ENCODE measurements at regions not wholly inside any gene's neighbourhood (a gene's known extent, or its start where the extent isn't known, plus 50 kb on each side); places are given as distances from the start of the nearest gene placed in this dataset.
"Not testable (repeated sequence)": the region's sequence is repeated elsewhere in the genome, so short reads cannot be mapped to it uniquely, and the experiment has no call there.

- Histone ChIP-seq H3K9me3 (no peaks in the 10 kb centered on the region), H3K27me3 (no peaks in the 10 kb centered on the region; the same call in none of the 2 replicates), H3K36me3 (no peaks in the 10 kb centered on the region), H3K4me3 (no peak overlapping the region)
- DNase-seq: no peak
Observed at GRCh38 chr2:88873620-88874019, 182.1 kb downstream of the RPIA start.

GRCh38 chr2:88874063-88874657 is 182.7 kb downstream of the RPIA start:
- DNase-seq: peak; percentile 9
- no peaks in the 10 kb centered on the region for H3K9me3 ChIP-seq
- no peak overlapping the region for H3K4me3 ChIP-seq
- H3K36me3 ChIP-seq: no peaks in the 10 kb centered on the region
- no peaks in the 10 kb centered on the region; the same call in none of the 2 replicates for H3K27me3 ChIP-seq

- no peak for DNase-seq
- no peaks in the 10 kb centered on the region for H3K9me3 ChIP-seq
- H3K4me3 ChIP-seq: no peak overlapping the region
- no peaks in the 10 kb centered on the region for H3K36me3 ChIP-seq
- H3K27me3 ChIP-seq: no peaks in the 10 kb centered on the region; the same call in none of the 2 replicates
Observed at GRCh38 chr2:88875736-88876135, 184.3 kb downstream of the RPIA start.

GRCh38 chr2:88880441-88880953 is 189.0 kb downstream of the RPIA start:
- DNase-seq: peak; percentile 15

GRCh38 chr2:88885275-88885674 is 193.8 kb downstream of the RPIA start:
- Histone ChIP-seq H3K27me3 (no peaks in the 10 kb centered on the region), H3K9me3 (no peaks in the 10 kb centered on the region), H3K4me3 (no peak overlapping the region), H3K36me3 (no peaks in the 10 kb centered on the region)
- DNase-seq: no peak

More at GRCh38 chr2:88880441-88880953, 189.0 kb downstream of the RPIA start:
- Histone ChIP-seq H3K4me3 (no peak overlapping the region), H3K27me3 (no peaks in the 10 kb centered on the region), H3K9me3 (no peaks in the 10 kb centered on the region), H3K36me3 (no peaks in the 10 kb centered on the region)

- no peak for DNase-seq
Observed at GRCh38 chr2:88885679-88886416, 194.4 kb downstream of the RPIA start.

GRCh38 chr2:88887466-88887865 is 196.0 kb downstream of the RPIA start:
- H3K9me3 ChIP-seq, H3K36me3 ChIP-seq, H3K4me3 ChIP-seq, DNase-seq, H3K27me3 ChIP-seq: not testable (repeated sequence)

More at GRCh38 chr2:88885679-88886416, 194.4 kb downstream of the RPIA start:
- H3K36me3 ChIP-seq: no peaks in the 10 kb centered on the region
- no peaks in the 10 kb centered on the region for H3K27me3 ChIP-seq
- no peaks in the 10 kb centered on the region for H3K9me3 ChIP-seq
- no peak overlapping the region for H3K4me3 ChIP-seq

GRCh38 chr2:88892207-88892606 is 200.7 kb downstream of the RPIA start:
- no peak for DNase-seq
- H3K9me3 ChIP-seq: no peaks in the 10 kb centered on the region
- no peak overlapping the region for H3K4me3 ChIP-seq
- H3K27me3 ChIP-seq: no peaks in the 10 kb centered on the region
- H3K36me3 ChIP-seq: no peaks in the 10 kb centered on the region

GRCh38 chr2:88892788-88893187 is 201.3 kb downstream of the RPIA start:
- Histone ChIP-seq H3K9me3 (no peaks in the 10 kb centered on the region), H3K36me3 (no peaks in the 10 kb centered on the region), H3K4me3 (no peak overlapping the region), H3K27me3 (no peaks in the 10 kb centered on the region)
- DNase-seq: no peak

- no peaks in the 10 kb centered on the region for H3K36me3 ChIP-seq
Observed at GRCh38 chr2:88896971-88897370, 205.5 kb downstream of the RPIA start.

GRCh38 chr2:88897715-88898114 is 206.2 kb downstream of the RPIA start:
- Histone ChIP-seq H3K36me3 (no peaks in the 10 kb centered on the region), H3K27me3 (peaks cover 5% of the 10 kb centered on the region), H3K4me3 (no peak overlapping the region), H3K9me3 (no peaks in the 10 kb centered on the region)
- no peak for DNase-seq

More at GRCh38 chr2:88896971-88897370, 205.5 kb downstream of the RPIA start:
- peaks cover 3% of the 10 kb centered on the region; the same call in 1 of the 2 replicates for H3K27me3 ChIP-seq
- H3K4me3 ChIP-seq: no peak overlapping the region
- no peak for DNase-seq
- H3K9me3 ChIP-seq: no peaks in the 10 kb centered on the region

GRCh38 chr2:88903749-88904353 is 212.4 kb downstream of the RPIA start:
- H3K27me3 ChIP-seq: peaks cover 5% of the 10 kb centered on the region

GRCh38 chr2:88913280-88913679 is 221.8 kb downstream of the RPIA start:
- no peak for DNase-seq
- no peaks in the 10 kb centered on the region for H3K27me3 ChIP-seq
- H3K36me3 ChIP-seq: no peaks in the 10 kb centered on the region
- no peak overlapping the region for H3K4me3 ChIP-seq
- H3K9me3 ChIP-seq: no peaks in the 10 kb centered on the region

More at GRCh38 chr2:88903749-88904353, 212.4 kb downstream of the RPIA start:
- Histone ChIP-seq H3K4me3 (no peak overlapping the region), H3K36me3 (no peaks in the 10 kb centered on the region), H3K9me3 (no peaks in the 10 kb centered on the region)
- no peak for DNase-seq

- Histone ChIP-seq H3K36me3 (no peaks in the 10 kb centered on the region), H3K9me3 (no peaks in the 10 kb centered on the region), H3K4me3 (no peak overlapping the region), H3K27me3 (peaks cover 2% of the 10 kb centered on the region; the same call in 1 of the 2 replicates)
- no peak for DNase-seq
Observed at GRCh38 chr2:88919087-88919738, 227.7 kb downstream of the RPIA start.

GRCh38 chr2:88920399-88920798 is 228.9 kb downstream of the RPIA start:
- H3K36me3 ChIP-seq, H3K9me3 ChIP-seq, DNase-seq, H3K27me3 ChIP-seq, H3K4me3 ChIP-seq: not testable (repeated sequence)

GRCh38 chr2:88924533-88924932 is 233.1 kb downstream of the RPIA start:
- Histone ChIP-seq H3K27me3 (peaks cover 6% of the 10 kb centered on the region; the same call in 1 of the 2 replicates), H3K9me3 (no peaks in the 10 kb centered on the region), H3K36me3 (no peaks in the 10 kb centered on the region), H3K4me3 (no peak overlapping the region)
- no peak for DNase-seq

Measured in MG63 (cell line).